ENCODE measurements at regions not wholly inside any gene's neighbourhood (a gene's known extent, or its start where the extent isn't known, plus 50 kb on each side); places are given as distances from the start of the nearest gene placed in this dataset.

DNA sequence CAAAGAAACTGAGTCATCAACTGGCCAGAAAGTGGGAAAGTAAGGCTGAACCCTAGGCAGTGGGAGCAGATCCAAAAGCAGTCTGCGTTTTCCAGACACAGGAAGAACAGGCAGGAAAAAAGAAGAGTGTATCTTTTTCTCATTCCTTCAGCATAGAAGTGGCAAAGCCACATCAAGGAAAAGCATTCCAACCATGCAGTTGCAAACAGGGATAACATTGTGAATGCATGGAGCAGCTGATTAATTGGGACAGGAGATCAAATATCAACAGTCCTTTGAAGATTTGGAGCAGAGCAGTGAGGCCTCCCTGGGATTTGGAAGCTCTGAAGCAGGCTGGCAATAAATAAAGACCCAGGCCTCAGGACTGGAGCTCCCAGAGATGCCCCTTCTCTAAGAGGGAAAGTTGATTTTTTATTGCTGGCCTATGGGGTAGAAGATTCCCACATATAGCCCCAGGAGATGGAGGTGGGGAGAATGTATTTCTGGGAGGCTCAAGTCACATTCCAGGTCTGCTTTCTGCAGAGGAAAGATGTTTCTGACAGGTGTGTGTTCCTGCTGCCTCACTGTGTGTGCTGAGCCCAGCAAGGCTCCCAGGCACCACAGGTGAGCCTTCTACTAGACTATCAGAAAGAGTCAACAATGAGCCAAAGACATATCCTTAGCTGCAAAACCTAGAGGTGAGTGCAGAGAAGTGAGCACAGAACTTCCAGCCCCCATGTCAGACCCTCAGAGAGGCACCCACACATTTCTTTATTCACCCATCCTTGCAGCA, 222.5 kb downstream of the RAB28 start:
- TF ChIP-seq TCF7L2 (IDR thresholded peaks at IDR 0.05; ENCODE audit: low read depth, low read length) (no peak), ATF3 (IDR thresholded peaks at IDR 0.05) (no peak), ATF3 (CRISPR knock-in tag; conservative IDR thresholded peaks at IDR 0.05) (no peak), SRSF1 (IDR thresholded peaks at IDR 0.05; ENCODE audit: low read depth, low read length) (no peak), CTCF (IDR thresholded peaks at IDR 0.05 in 2 of 3, conservative IDR thresholded peaks at IDR 0.05 in 1 of 3; ENCODE audit: insufficient read depth in 2 of 3, low read depth in 1 of 3, low read length in 3 of 3) (no peak), RNF2 (IDR thresholded peaks at IDR 0.05) (no peak), PHF8 (IDR thresholded peaks at IDR 0.05; ENCODE audit: borderline replicate concordance, low read length) (no peak), ZNF232 (CRISPR knock-in tag; IDR thresholded peaks at IDR 0.05) (no peak), ZFP1 (CRISPR knock-in tag; IDR thresholded peaks at IDR 0.05) (no peak)
- TF ChIP-seq, protein P1, sequence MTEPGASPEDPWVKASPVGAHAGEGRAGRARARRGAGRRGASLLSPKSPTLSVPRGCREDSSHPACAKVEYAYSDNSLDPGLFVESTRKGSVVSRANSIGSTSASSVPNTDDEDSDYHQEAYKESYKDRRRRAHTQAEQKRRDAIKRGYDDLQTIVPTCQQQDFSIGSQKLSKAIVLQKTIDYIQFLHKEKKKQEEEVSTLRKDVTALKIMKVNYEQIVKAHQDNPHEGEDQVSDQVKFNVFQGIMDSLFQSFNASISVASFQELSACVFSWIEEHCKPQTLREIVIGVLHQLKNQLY (CRISPR knock-in tag; conservative IDR thresholded peaks at IDR 0.05): no peak

All from K562 (cell line).